Left ventricle myocardium superior (tissue), 1 donor: ENCODE measurements at regions not wholly inside any gene's neighbourhood (a gene's known extent, or its start where the extent isn't known, plus 50 kb on each side); places are given as distances from the start of the nearest gene placed in this dataset.
"Not testable (repeated sequence)": the region's sequence is repeated elsewhere in the genome, so short reads cannot be mapped to it uniquely, and the experiment has no call there.

Source experiments
- ATAC-seq: fragments of 200-7000 bp; cut with Tn5 transposase; one replicate; pipeline ENCODE4 v1.9.1; 2020; ENCODE audit warnings: mild to moderate bottlenecking, moderate library complexity
- DNase-seq: peaks from one replicate; pipeline ENCODE4 v3.0.0-alpha.2; 2020
- intact Hi-C: fragments of 100-400 bp; cut with micrococcal nuclease; formaldehyde crosslinking; loops from one replicate; pipeline ENCODE4 v1.11.0; 2022
- donor health status: DM: no; HTN: yes; CAD: no; lungs with severe emphysema.

DNA sequence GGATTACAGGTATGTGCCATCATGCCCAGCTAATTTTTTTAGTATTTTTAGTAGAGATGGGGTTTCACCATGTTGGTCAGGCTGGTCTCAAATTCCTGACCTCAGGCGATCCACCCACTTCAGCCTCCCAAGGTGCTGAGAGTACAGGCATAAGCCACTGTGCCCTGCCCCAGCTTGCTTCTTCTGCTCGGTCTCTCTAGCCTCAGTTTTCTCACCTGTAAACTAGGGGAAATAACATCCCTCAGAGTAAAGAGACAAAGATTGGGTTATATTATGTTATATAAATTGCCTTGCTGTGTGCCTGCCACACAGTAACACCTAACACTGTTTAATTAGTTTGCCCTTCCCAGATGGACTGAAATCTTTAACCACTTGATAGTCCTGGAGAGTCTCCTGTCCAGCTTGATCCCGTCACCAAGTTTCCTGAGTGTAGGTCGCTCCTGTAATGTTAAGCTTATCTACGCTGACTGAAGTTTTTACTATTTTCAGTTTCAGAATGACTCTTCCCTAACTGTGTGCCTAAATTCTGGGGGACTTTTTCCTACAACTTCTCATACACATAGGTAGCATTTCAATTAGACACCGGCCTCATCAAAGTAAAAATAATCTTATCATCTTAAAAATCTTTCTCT is 412.7 kb upstream of the TENM3 start:
- ATAC-seq: no peak
- intact Hi-C loops: no loop called here

DNA sequence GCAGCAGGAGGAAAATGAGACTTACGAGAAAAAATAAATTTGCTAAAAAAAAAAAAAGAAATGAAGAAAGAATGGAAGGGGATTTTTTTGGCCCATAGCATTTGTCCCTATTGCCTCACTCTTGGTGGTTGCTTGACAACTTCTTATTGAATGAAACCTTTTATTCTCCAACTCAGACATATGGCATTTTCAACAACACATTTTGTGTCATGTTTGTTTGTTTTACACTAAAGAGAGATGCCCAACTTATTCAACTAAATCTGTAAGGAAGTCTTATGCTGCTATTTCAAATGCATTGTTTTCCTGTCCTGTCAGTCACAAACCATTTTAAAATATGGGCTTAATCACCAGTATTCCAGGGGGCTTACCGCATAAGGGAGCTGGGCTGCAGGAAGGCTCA is 409.1 kb upstream of the TENM3 start:
- DNase-seq (no peak), ATAC-seq (no peak)
- intact Hi-C loops: no loop called here

More for the DNA sequence above, 412.7 kb upstream of the TENM3 start:
- no peak for DNase-seq

DNA sequence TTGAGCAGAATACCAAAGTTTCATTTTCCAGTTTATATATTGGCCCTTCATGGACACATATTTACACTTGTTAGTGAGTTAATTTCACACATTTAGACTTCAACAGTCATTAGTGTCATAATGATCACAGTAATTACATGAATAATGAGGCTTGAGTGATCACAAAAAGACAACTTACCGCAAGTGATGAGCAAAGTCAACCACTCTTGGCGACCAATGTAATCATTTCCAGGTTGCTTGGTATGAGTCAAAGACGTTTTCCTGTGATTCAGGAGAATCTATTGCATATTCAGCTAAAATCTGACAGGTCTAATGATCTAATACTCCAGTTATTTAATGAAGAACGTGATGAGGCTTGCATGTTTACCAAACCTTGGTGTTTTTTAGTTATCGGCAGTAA is 407.9 kb upstream of the TENM3 start:
- ATAC-seq (no peak), DNase-seq (no peak)
- intact Hi-C loops: no loop called here

DNA sequence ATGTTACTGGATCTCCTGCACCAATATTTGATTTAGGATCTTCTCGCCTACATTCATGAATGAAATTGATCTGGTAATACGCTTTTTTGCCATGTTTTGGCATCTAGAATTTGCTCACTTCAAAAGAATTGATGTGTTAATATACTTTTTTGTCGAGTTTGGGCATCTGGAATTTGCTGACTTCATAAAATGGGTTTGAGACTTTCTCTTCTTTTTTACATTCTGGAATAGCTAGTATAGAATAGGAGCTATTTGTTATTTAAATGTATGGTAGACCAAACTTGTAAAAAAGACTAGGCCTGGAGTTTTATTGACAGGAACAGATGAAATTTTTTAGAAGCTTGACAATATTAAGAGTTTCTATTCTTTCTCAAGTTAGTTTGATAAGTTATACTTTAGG is 404.9 kb upstream of the TENM3 start:
- no peak for DNase-seq
- no peak for ATAC-seq
- intact Hi-C loops: no loop called here

DNA sequence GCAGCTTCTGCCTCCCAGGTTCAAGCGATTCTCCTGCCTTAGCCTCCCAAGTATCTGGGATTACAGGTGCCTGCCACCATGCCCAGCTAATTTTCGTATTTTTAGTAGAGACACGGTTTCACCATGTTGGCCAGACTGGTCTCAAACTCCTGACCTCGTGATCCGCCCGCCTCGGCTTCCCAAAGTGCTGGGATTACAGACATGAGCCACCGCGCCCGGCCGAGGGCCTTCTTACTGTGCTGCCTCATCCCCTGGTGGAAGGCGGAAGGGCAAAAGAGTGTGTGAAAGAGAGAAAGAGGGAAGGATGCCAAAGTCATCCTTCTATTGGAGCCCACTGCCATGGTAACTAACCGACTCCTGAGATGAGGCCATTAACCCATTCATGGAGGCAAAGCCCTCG is 399.4 kb upstream of the TENM3 start:
- DNase-seq, ATAC-seq, intact Hi-C loops: not testable (repeated sequence)

DNA sequence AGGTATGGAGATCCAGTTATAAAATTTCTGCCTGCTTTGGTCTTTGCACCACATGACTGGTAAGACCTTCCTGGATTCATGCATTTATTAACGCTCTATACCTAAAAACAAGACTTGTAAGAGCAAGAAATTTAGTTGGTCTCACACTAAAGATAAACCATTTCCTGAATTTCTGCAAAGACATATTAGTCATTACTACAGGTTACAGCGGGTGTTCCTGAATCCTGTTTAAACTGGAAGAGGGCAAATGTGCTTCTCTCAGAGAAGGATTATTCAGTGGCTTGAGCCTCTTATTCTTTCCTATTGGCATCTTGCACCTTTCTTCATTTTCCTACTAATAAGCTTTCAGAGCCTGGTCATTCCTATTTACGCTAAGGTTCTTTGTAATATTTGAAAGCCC is 397.6 kb upstream of the TENM3 start:
- ATAC-seq (no peak), DNase-seq (no peak)
- intact Hi-C loops: no loop called here

DNA sequence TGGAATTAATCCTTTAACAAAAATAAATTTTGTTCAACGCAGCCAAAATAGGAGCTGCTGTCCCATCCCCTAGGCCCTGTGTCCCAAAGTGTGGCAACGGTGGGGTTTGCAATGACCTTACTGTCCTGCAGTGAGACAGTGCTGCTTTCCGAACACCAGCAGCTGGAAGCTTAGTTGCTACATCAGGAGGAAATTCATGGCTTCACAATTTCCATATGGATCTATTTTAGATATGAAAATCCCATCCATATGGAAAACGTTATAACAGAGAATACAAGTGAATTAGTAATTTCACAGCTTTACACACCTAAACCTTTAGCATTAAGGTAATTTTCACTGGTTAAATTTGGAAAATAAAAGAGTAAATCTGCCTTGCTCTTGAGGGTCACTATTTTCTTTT is 396.3 kb upstream of the TENM3 start:
- DNase-seq (no peak), ATAC-seq (no peak)
- intact Hi-C loops: no loop called here

DNA sequence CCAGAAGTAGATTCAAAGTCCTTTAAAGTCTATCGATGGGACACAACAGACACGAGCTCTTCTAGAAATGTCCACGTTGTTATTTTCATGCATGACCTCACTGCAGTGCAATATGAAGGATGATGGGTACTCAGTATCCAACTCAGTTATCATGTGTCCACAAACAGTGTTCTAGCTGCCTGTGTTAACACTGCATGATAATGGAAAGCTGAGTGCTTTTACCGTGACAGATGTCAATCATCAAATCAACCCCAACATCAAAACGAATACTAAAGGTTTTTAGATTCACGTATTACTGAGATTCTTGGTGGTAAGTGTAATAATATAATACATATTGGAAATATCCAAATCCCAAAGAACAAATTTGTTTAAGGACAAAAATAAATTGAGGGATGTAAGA is 394.8 kb upstream of the TENM3 start:
- DNase-seq: no peak
- intact Hi-C loops: no loop called here
- ATAC-seq: no peak

DNA sequence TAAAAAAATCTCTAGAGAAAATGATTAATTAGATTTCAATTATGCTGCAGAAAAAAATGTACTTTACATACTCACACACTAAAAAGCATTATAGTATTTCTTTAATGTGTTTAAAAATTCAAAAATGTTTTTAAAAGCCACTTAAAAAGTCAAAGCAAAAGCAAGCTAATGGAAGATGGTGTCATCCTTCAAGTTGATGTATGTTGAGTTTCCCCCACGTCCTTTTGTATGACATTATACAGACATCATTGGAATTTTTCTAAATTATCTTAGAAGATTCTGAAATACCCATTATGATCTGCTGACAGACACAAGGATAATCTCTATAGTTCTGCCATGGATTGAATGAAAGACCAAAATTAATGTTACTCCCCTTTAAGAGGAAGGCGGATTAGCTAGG is 393.7 kb upstream of the TENM3 start:
- ATAC-seq (no peak), DNase-seq (no peak)
- intact Hi-C loops: no loop called here

DNA sequence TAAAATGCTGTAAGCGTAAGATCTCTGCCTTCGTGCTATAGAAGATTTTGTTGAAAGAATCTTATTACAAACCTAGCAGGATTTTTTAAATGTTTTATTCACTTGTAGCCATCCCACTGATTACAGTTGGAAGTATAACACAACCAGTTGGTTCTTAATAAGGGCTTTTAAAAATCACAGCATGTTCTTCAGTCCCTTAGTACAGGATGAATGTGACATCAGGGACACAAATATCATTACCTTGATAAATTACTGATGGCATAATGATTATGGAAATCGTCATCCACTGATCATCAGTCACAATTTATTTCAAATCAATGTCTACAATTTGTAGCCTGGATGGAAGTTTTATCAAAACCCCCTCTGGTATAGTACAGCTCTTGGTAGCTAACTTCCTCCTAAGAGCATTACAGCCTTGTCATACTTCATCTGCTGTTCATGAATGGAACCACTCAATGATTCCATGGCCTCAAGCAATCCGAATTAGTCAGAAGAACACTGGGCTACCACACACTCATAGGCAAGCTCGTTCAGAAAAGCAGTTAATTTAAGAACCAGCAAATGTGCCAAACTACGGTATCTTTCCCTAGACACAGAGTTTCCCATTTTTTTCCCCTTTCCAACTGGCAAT is 389.2 kb upstream of the TENM3 start:
- no peak for DNase-seq
- intact Hi-C loops: no loop called here
- ATAC-seq: peak; percentile 40

DNA sequence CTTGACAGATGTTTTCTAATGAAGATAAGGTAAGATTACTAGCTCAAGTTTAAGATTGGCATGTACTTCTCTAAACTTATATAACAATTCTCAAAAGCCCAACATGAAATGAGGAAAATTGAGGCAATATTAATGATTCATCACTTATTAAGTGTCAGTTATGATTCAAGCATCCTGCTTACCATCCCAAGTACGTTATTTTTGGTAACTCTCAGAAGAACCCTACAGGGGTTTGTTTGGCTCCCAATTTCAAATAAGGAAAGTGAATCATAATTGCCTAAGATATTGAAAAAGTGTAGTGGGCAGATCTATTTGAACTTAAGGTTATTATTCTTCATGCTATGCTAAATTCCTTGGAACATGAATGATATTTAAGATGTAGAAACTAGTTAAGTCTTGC is 387.9 kb upstream of the TENM3 start:
- intact Hi-C loops: no loop called here
- ATAC-seq (no peak), DNase-seq (no peak)

DNA sequence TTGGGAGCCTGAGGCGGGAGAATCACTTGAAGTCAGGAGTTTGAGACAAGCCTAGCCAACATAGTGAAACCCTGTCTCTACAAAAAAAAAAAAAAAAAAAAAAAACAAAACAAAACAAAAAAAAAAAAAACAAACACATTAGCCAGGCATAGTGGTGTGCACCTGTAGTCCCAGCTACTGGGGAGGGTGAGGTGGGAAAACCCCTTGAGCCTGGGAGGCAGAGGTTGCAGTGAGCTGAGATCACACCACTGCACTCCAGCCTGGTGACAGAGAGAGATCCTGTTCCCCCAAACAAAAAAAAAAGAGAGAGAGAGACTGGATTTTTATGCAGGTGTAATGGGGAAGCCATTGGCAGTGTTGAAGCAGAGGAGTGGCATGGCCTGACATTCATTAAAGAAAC is 385.7 kb upstream of the TENM3 start:
- DNase-seq, intact Hi-C loops, ATAC-seq: not testable (repeated sequence)

DNA sequence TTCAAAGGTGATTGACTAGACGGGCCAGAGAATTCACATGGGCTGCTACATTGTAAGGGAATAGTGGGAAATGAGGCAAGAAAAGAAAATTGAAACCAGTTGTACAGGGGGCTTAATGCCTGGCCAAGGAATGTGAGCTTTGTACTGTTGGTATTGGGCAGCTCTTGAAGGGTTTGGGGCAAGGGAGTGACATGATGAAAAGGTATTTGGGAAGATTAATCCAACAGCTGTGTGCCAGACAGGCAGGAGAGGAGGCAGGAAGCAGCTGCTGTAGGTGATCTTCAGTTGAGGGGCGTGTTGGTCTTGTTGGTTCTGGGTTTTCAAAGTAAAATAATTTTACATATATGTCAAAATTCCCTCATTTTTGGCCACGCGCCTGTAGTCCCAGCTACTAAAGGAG is 384.5 kb upstream of the TENM3 start:
- ATAC-seq: no peak
- intact Hi-C loops: no loop called here
- no peak for DNase-seq

DNA sequence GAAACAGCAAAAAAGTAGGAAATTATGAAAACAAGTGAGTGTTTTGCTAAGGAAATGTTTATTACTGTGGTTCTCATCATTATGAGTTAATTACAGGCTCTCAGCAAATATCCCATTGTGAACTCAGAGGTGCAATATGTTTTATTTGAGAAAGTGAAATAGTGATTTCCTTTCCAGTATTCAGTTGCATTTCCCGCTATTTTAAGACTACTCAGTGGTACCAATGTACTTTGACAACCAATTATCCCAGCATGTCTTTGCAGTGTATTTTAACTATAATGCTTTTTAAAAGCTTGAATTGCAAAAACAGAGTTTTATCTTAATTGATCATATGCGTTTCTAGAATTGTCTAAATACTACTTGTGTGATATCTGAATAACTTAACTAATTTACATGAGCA is 383.8 kb upstream of the TENM3 start:
- ATAC-seq (no peak), DNase-seq (no peak)
- intact Hi-C loops: no loop called here

DNA sequence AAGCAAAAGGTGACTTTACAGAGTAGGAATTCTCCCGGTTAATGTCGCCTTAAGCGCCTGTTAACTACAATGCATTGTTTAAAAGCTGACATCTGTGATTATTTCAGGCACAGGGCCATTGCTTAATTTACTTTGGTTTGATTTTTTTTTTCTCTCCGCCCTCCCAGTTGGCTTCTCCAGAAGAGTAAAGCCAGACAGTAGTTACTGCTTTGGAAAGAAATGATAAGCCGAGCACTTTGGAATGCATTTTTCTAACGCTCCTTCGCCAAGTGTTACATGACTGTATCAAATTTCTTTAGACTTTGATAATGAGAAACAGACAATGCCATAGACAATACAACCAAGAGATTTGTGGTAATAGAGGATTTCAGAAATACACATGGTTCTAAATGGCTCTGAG is 383.0 kb upstream of the TENM3 start:
- intact Hi-C loops: no loop called here
- DNase-seq (no peak), ATAC-seq (peak; percentile 85)

DNA sequence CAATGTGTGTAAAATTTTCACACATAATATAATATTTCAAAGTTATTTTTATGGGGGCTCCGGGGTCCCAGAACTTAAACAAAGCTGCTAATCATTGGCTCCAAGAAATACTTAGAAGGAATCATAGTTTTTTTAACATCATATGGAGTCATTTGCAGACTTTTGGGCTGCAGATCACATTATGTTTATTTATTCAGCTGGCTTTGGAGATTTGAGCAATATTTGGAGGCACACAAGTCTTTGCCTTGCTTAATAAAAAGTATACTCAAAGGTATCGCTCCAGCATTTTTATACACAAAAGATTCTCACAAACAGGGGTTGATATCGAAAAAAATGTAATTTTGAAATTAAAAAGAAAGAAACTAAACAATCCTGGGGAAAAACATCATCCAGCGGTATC is 382.5 kb upstream of the TENM3 start:
- DNase-seq (no peak), ATAC-seq (peak; percentile 41)
- intact Hi-C loops: no loop called here

DNA sequence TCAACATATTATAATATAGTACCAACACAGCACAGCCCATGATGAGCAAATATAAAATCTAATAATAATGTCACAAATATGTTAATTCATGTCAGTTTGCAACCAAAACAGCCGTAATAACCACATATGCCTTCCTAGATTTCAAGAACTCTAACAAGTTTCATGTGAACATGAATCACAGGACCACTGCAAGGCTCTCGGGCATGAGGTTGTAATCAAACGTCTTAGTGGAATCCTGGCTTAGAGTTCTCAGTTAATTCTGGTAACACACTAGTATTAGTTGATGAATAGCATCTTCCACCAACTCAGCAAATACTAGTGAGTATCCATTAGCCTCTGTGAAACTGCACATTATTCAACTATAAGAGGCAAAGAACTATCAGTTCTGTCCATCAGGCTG is 379.3 kb upstream of the TENM3 start:
- ATAC-seq (no peak), DNase-seq (no peak)
- intact Hi-C loops: no loop called here

DNA sequence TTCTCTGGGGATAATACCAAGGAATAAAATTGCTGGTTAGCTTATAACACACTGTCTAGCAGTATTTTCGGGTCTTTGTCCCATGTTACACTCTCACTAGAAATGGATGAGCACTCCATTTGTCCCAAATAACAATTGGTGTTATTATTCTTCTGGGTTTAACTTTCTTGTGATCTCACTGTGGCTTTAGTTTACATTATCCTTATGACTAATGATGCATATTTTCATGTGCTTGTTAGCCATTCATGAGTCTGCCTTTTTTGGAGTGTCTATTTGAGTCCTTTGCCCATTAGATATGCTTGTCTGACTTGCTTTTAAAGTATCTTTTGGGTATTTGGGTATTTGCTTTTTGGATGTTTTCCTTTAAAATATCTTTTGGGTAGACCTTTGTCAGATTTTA is 372.9 kb upstream of the TENM3 start:
- ATAC-seq (no peak), DNase-seq (no peak)
- intact Hi-C loops: no loop called here

DNA sequence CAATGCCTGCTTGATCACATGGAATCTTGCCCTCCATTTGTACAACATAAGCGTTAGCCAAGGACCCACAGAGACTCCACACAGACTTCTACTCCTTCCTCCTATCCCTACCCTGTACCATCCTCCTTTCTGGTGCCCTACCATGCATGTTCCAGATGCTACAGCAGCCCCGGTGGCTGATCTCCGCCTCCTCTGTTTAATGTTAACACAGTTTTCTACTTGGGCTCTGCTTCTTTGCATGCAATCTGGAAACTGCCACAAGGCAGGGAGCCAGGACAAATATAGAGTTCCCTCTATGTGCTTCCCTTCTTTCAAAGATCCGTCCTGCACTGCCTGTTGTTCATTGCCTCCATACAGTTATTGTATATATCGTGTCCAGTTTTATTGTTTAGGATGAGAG is 368.6 kb upstream of the TENM3 start:
- ATAC-seq (no peak), DNase-seq (no peak)
- intact Hi-C loops: no loop called here

DNA sequence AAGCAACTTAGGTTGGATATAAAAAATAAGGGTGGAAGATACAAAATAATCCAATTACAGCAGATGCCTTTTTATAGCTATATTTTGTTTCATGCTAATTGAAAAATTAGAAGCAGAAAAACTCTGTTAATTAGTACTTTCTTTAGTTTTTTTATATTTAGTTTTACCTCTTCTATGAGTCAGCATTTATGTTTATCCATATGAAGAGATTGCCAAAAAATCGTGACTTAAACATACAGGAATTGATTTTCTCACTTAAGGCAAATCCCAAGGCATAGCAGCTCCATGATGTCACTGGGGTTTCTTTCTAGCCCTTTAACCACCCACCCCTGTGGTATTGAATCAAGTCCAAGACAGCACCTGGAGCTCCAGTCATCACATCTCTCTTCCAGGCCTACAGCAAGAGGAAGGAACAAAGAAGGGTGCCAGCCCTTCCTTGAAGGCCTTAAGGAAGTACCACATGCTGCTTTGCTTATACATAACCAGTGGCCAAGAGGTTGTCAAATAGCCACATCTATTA is 365.8 kb upstream of the TENM3 start:
- intact Hi-C loops: no loop called here
- DNase-seq (no peak), ATAC-seq (no peak)

DNA sequence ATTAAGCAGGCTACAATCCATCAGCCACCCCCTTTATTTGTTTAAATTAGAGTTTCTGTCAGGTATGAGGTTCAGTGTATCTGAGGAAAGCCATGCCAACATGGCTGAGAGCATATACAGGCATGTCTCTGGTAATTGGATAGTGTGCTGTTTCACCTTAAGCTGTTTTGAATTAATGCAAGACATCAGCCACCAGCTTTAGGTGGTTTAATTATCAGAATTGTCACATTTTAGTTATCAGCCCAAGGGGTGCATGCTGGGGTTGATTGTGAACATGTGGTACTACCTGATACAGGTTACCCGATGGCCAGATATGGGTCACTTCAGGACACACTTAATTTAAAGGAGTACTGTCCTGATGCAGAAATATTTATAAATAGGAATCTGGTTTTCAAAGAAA is 353.2 kb upstream of the TENM3 start:
- intact Hi-C loops: no loop called here
- ATAC-seq: no peak
- DNase-seq: no peak
